HCT116 (cell line): ENCODE measurements at regions not wholly inside any gene's neighbourhood (a gene's known extent, or its start where the extent isn't known, plus 50 kb on each side); places are given as distances from the start of the nearest gene placed in this dataset.
"Not testable (repeated sequence)": the region's sequence is repeated elsewhere in the genome, so short reads cannot be mapped to it uniquely, and the experiment has no call there.

Experiments
- EGR1 ChIP-seq: IDR thresholded peaks from 2 replicates; pipeline ENCODE4 v1.6.1; 2012; ENCODE audit warnings: low read depth
- EZH2 ChIP-seq: fragments of 200-600 bp; sonication (generic); IDR thresholded peaks from 2 replicates; pipeline ENCODE4 v1.6.1; 2017; ENCODE audit warnings: antibody characterized with exemption, mixed run types
- JUND ChIP-seq: IDR thresholded peaks from 2 replicates; pipeline ENCODE4 v1.6.1; 2012
- MAX ChIP-seq: IDR thresholded peaks from 2 replicates; pipeline ENCODE4 v1.6.1; 2012
- POLR2A ChIP-seq: IDR thresholded peaks from 2 replicates; pipeline ENCODE4 v1.7.0; 2011; ENCODE audit warnings: borderline replicate concordance; ENCODE audit not compliant: insufficient read depth, insufficient read length; ENCODE audit errors: extremely low read depth
- POLR2AphosphoS5 ChIP-seq: IDR thresholded peaks from 2 replicates; pipeline ENCODE4 v1.6.1; 2011; ENCODE audit warnings: mild to moderate bottlenecking, low read depth, low read length, moderate library complexity
- SP1 ChIP-seq: IDR thresholded peaks from 2 replicates; pipeline ENCODE4 v1.6.1; 2012; ENCODE audit warnings: low read depth
- SRF ChIP-seq: IDR thresholded peaks from 2 replicates; pipeline ENCODE4 v1.6.1; 2012; ENCODE audit warnings: low read depth
- TCF7L2 ChIP-seq: IDR thresholded peaks from 2 replicates; pipeline ENCODE4 v1.7.0; 2011; ENCODE audit warnings: borderline replicate concordance, inconsistent platforms; ENCODE audit not compliant: insufficient read depth, insufficient read length; ENCODE audit errors: extremely low read depth
- YY1 ChIP-seq: IDR thresholded peaks from 2 replicates; pipeline ENCODE4 v1.6.1; 2011; ENCODE audit warnings: low read length, low read depth, moderate library complexity, mild to moderate bottlenecking; ENCODE audit not compliant: insufficient replicate concordance; ENCODE audit errors: extremely low read depth
- ZFX ChIP-seq: fragments of 450-650 bp; IDR thresholded peaks from 2 replicates; pipeline ENCODE4 v1.6.1; 2017
- TF ChIP-seq, protein P1 (sequence below): IDR thresholded peaks from 2 replicates; pipeline ENCODE4 v1.6.1; 2012; ENCODE audit warnings: low read depth
- TF ChIP-seq, protein P2 (sequence below), 3 experiments: fragments of 200-600 bp in 1 of 3; sonication (generic) in 1 of 3; IDR thresholded peaks in 2 of 3; conservative IDR thresholded peaks in 1 of 3; 2 replicates each; pipeline ENCODE4 v1.5.1; 2012 to 2017; ENCODE audit warnings: low read depth in 2 of 3, low read length in 2 of 3, antibody characterized with exemption in 1 of 3, borderline replicate concordance in 1 of 3, control low read depth in 1 of 3, mild to moderate bottlenecking in 1 of 3, mixed read lengths in 1 of 3, mixed run types in 1 of 3, moderate library complexity in 1 of 3; ENCODE audit not compliant: insufficient read depth in 1 of 3

DNA sequence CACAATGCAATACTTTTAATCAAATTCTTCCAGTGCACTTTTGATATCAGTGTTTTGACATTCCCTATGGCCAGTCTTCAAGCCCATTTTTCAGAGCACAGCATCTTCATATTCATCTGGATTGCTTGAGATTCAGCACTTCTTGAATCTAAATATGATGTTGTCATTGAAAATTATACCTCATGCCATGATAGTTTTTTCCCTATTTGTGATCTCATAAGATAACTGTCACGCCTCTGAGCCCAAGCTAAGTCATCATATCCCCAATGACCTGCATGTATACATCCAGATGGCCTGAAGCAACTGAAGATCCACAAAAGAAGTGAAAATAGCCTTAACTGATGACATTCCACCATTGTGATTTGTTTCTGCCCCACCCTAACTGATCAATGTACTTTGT is 117.6 kb upstream of the F3 start:
- TF ChIP-seq TCF7L2, POLR2AphosphoS5, POLR2A, EGR1, EZH2, YY1, JUND, ZFX, SRF, MAX, SP1: not testable (repeated sequence)
- TF ChIP-seq, protein P1, sequence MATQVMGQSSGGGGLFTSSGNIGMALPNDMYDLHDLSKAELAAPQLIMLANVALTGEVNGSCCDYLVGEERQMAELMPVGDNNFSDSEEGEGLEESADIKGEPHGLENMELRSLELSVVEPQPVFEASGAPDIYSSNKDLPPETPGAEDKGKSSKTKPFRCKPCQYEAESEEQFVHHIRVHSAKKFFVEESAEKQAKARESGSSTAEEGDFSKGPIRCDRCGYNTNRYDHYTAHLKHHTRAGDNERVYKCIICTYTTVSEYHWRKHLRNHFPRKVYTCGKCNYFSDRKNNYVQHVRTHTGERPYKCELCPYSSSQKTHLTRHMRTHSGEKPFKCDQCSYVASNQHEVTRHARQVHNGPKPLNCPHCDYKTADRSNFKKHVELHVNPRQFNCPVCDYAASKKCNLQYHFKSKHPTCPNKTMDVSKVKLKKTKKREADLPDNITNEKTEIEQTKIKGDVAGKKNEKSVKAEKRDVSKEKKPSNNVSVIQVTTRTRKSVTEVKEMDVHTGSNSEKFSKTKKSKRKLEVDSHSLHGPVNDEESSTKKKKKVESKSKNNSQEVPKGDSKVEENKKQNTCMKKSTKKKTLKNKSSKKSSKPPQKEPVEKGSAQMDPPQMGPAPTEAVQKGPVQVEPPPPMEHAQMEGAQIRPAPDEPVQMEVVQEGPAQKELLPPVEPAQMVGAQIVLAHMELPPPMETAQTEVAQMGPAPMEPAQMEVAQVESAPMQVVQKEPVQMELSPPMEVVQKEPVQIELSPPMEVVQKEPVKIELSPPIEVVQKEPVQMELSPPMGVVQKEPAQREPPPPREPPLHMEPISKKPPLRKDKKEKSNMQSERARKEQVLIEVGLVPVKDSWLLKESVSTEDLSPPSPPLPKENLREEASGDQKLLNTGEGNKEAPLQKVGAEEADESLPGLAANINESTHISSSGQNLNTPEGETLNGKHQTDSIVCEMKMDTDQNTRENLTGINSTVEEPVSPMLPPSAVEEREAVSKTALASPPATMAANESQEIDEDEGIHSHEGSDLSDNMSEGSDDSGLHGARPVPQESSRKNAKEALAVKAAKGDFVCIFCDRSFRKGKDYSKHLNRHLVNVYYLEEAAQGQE: not testable (repeated sequence)
- TF ChIP-seq, protein P2, sequence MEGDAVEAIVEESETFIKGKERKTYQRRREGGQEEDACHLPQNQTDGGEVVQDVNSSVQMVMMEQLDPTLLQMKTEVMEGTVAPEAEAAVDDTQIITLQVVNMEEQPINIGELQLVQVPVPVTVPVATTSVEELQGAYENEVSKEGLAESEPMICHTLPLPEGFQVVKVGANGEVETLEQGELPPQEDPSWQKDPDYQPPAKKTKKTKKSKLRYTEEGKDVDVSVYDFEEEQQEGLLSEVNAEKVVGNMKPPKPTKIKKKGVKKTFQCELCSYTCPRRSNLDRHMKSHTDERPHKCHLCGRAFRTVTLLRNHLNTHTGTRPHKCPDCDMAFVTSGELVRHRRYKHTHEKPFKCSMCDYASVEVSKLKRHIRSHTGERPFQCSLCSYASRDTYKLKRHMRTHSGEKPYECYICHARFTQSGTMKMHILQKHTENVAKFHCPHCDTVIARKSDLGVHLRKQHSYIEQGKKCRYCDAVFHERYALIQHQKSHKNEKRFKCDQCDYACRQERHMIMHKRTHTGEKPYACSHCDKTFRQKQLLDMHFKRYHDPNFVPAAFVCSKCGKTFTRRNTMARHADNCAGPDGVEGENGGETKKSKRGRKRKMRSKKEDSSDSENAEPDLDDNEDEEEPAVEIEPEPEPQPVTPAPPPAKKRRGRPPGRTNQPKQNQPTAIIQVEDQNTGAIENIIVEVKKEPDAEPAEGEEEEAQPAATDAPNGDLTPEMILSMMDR (IDR thresholded peaks at IDR 0.05 in 2 of 3, conservative IDR thresholded peaks at IDR 0.05 in 1 of 3; ENCODE audit: borderline replicate concordance in 1 of 3, insufficient read depth in 1 of 3, low read depth in 2 of 3, low read length in 2 of 3): not testable (repeated sequence)
